Activated T-cell treated with anti-CD3 and anti-CD28 coated beads for 1 hour (primary cell): ENCODE measurements at regions not wholly inside any gene's neighbourhood (a gene's known extent, or its start where the extent isn't known, plus 50 kb on each side); places are given as distances from the start of the nearest gene placed in this dataset.

Experiments
- DNase-seq: peaks from one replicate; pipeline ENCODE4 v3.0.0-alpha.2; 2020; ENCODE audit warnings: low read depth

DNA sequence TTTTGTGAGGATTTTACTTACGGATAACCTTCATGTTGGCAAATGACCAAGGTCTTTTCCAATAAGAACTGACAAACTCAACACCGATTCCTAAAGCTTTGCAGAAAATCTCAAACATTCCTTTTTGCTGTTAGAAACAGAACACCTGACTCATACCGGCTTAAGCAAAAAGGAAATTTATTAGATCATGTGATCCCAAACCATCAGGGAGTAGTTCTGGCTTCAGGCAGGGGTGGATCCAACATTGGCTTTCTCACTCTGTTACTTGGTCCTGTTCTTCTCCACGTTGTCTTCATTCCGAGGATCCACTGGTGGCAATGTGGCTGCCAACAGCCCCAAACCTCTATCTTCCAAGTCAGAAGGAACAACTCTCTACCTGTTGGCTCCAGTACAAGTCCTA lies 95.9 kb upstream of the PMEPA1 start:
- no peak for DNase-seq

DNA sequence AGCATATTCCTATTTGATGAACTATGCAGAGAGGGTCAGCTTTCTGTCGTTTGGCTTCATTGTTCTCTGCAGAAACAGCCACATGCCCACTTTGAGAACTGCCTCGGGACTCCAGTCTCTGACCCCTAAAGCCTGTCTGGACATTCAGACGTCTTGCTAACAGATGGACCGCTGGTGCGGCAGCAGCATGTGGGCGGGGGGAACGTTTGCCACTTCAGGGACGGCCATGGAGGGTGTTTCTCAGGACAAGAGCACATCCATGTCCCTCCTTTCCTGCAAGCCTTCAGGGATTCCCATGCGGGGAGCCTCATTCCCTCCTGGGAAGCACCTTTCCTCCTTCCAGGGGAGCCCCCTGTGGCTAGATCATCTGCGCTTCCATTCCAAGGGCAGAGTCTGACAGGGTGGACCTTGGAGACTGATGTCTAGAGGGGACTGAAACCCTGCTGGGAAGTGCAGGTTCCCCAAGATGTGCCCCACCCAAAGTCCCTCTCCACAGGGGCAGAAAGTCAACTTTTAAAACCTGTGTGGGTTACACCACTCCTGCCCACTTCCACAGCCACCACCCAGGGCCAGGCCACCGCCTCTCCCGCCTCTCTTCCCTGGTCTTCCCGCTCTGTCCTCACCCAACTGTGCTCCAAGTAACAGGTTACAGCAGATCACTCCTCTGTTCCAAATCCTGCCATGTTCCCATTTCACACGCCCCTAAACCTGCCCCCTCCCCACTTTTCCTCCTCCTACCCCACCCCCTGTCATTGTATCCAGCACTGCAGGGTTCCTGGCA lies 94.8 kb upstream of the PMEPA1 start:
- no peak for DNase-seq

DNA sequence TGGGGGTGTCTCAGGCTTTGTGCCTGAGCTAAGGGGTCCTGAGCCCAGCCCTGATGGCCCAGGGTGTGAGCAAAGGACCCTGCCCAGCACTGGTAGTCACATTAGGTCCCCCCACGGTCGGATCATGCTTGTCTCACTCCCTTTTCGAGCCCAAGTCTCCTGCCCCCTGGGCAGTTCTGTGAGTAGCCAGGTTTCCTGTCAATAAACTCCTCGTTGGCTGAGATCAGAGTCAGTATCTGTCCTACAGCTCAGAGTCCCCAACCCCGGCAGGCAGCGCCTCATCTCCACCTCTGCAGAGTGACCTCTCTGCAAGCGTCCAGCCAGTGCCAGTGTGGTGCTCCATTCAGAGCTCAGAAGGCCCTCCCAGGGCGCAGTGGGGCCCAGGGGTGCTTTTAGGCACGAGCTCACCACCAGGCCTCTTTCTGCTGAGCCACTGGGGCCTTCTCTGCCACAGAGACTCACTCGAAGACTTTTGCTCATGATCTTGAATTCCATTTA lies 93.7 kb upstream of the PMEPA1 start:
- DNase-seq, result no peak

DNA sequence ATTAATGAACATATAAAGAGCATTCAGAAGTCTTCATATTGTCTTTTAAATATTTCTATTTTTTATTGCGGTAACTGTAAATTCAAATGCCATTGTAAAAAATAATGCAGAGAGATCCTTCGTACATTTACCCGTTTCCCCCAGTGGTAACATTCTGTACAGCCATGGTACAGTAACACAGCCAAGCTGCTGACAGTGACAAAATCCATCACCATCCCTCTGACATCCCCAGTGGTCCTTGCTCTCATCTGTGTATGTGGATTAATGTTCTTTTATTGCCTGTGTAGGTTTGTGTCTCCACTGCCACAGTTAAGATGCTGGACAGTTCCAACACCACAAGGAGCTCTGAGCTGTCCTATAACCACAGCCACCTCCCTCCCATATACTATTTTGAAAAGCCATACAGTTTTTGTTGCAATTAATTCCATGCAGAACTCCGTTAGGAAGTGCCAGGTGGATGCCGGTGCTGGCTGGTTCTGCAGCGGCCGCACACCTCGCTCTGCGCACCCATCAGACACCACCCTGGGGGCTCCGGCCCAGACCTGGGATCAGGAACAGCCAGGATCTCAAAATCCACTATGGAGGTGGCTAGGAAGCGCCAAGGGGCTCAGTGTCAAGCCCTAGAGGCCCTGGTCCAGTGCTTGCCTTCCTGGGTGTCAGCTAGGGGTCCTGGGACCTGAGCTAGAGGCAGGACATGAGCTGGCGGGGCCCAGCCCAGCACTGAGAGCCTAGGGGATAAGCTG lies 93.1 kb upstream of the PMEPA1 start:
- no peak for DNase-seq

DNA sequence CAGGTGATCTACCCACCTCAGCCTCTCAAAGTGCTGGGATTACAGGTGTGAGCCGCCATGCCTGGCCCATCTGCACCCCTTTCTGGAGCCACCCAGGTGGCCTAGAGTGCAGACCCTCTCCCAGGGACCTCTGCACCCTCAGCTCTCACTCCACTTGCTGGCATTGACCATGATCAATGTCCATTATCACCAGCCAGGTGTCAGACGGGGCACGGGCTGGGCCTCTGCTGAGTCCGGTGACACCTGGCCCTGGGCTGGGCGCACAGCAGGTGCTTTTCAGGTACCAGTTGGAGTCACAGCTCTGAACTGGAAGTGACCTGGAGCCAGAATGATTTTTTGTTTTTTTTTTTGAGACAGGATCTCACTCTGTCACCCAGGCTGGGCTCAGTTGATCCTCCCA lies 91.8 kb upstream of the PMEPA1 start:
- DNase-seq, result no peak

DNA sequence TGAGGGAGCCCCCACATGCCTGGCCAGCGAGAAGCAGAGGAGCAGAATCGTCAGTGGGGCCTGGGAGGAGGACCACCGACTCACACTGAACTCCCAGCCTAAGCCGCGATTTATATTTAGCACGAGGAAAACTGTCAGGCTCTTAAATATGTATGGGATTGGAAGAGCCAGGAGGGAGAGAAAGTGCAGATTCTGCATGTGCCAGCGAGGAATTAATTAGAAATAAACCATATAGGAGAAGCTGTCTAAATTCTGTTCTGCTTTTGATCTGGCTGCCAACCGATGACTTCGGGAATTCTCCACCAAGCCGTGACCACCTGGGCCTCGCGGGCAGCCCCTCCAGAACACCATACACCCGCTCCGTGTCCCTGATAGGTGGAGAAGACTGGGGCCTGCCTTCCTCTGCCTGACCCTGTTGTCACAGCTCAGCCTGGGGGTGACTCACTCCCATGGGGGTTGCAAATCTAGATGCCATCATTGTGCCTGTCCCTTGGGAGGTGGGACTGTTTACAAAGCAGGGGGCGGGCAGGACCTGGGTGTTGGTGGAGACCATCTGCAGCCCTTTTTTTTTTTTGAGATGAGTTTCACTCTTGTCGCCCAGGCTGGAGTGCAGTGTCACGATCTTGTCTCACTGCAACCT lies 91.1 kb upstream of the PMEPA1 start:
- no peak for DNase-seq

DNA sequence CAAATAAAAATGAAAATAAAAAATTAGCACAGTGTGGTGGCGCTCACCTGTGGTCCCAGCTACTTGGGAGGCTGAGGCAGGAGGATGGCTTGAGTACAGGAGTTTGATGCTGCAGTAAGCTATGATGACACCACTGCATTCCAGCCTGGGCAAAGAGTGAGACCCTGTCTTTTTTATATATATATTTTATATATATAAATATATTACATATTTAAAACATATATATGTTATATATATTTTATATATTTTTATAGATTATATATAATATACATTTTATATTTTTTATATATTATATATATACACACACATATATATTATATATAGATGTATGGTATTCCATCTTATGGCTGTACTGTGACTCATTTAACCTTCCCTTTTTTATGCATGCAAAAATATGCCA lies 87.6 kb upstream of the PMEPA1 start:
- no peak for DNase-seq

DNA sequence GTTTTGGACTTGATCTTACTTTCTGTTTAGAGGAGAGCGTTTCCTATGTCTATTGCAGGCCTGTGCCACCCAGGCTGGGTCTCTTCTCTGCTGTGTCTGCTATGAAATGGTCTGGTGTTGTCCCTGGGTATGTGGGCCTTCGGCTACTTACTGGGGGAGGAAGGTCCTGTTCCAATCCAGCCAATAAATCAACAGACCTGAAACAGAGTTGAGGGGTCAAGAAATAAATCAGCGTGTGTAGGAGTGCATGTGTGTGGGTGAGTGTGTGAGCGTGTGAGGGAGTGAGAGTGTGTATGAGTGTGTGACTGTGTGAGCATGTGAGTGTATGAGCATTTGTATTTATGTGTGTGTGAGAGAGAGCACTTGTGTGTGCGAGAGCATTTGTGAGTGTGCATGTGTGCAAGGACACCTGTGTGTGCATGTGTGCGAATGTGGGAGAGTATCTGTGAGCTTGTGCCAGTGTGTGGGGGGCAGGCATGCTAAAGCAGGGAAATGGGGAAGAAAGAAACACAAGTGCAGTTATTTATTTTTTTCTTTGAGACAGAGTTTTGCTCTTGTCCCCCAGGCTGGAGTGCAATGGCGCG lies 86.3 kb upstream of the PMEPA1 start:
- DNase-seq, result no peak

DNA sequence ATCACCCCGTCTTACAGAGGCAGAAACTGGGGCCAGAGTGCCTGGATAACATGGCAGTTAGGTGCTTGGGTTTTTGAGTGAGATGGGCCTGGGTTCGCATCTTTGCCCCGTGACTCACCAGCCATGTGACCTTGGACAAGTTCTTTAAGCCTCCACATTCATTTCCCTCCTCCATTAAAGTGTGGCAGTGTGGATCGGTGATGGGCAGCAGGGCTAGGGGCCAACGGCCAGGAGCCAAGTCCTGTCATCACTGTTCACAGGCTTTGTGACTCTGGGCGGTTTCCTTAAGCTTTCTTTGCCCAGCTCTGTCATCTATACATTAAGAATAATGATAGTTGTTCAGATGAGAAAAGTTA lies 85.5 kb upstream of the PMEPA1 start:
- DNase-seq, result no peak

DNA sequence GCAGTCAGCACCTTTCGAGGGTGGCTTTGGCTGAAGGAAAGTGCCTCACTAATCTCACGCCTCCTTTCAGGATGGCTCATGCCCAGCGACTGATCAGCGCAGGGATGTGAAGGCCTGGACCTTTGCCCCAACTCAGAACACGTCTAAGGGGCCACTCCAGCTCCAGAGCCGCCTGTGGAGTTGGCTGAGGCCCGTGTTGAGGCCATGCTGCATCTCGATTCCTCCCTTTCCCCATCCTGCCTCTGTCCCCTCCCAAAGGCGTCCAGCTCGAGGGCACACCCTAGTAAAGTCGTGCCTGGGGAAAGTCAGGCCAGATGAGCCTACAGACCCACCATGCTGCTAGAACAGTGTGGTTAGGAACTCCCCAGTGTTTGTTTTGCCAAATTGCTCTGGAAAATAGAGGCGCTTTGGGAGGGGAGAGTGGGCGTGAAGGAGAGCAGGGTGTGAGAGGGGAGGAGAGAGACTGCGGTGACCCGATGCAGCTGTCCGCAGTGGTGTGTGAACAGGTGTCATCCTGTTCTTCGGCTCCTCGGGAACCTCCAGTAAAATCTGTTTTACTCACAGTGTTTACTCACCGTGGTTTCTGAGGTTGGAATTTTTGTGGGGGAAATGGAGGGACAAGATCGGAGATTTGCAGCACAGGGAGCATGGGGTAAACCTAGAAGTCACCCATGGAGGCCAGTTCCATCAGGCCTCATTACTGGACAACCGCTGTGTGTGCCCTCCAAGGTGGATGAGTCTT lies 85.0 kb upstream of the PMEPA1 start:
- no peak for DNase-seq

DNA sequence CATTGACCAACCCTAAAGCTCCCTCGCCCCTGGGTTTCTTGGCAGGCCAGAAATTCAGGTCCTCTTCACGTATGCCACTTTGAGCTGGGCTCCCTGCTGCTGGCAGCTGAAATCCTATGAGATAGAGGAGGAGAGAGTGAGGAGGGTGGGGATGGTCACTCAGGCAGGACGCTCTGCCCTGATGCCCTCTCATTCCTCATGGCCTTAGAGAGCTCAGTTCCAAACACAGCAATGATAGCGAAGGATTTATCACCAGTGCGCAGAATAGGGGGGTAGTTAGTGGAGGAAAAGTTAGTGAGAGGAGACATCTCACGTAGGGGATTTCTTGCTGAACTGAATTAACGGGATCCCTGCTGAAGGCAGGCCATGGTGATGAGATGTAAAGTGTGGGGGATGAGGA lies 84.2 kb upstream of the PMEPA1 start:
- no peak for DNase-seq

DNA sequence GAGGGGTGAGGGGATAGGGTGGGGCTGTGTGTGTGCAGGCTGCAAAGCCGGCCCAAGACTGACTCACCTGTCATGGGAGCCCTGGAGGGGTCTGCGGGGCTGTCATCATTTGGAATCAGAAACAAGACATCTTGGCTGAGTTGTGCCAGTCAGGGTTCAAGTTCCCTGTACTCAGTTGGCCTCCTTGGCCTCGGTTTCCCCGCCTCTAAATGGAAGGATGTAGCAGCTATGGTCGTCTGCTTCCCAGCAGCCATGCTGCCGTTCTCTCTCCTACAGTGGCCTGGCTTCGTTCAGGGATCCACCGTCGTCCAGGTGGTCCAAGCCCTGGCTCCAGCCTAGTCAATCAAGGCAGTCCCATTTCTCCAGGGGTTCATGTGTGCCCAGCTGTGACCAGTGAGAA lies 83.6 kb upstream of the PMEPA1 start:
- no peak for DNase-seq

DNA sequence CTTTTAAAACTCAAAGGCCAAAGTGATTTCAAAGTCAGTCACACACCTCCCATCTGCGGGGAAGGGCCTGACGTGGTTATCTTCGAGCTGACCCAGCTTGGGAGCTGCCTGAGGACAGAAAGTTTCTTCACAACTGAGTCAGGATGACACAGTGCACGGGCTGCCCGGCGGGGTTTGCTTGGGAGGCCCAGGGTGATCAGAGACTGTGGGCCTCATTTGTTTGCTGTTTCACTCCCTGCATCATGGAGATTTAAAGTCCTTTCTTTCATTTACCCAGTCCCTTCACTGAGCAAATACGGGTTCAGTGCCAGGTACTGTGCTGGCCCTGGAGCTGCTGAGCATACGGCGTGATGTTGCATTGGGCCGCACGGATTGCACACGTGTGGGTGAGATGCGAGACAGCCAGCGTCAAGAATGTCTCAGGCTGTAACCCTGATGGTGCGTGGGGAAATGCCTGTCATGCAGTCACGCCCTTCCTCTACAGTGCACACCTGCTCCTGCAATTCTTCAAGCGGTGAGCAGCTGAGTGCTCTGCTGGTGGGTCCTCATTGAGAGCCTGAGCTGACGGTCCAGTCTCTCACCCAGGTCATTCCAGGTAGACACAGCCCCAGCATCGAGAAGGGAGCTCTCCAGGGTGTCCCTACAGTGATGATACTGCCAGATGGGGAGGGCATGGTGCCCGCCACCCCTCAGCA lies 82.7 kb upstream of the PMEPA1 start:
- DNase-seq, result no peak

DNA sequence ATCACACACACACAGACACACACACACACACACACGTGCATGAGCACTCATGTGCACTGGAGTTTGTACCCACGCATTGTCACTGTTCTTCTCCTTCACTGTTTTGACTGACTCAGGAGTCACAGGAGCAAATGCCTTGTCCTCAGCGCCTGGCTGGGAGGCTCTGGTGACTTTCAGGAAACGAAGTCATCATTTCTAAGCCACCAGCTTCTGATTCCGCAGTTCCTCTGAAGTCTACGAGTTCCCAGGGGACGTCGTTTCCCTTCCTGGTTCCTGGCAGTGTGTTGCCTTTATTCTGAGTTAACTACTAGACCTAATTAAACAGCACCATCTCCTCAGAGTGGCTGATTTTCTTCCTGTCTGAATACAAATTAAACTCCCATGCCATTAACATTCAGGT lies 82.2 kb upstream of the PMEPA1 start:
- no peak for DNase-seq

DNA sequence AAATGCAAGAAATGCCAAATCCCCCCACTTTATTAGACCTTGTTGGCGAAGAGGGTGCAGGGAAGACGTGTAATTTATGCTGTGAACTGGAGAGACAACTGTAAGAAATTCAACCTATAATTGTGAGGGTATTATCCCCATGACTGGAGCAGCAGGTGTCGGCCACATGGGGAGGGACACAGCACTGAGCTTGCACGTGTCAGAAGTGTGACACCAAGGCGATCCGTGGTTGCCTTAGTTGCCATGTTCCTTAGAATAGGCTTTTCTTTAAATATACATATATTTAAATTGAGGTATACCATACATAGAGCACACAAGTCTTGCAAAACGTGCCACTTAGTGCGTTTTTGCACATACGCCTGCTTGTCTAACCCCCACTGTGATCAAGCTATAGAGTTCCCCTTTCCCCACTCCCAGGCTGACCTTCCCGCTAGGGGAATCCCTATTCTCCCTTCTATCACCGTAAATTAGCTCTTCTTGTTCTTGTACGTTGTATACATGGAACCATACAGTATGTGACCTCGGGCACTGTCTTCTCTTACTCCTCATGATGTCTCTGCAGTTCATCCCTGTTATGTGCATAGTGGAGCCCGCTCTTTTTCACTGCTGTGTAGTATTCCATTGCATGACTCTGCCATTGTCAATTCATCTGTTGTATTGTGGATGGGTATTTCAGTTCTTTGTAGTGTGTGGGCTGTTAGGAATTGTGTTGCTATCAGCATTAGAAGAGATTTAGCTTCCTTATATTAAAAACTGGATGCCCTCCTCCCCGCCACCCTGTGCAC lies 81.6 kb upstream of the PMEPA1 start:
- DNase-seq, result no peak

DNA sequence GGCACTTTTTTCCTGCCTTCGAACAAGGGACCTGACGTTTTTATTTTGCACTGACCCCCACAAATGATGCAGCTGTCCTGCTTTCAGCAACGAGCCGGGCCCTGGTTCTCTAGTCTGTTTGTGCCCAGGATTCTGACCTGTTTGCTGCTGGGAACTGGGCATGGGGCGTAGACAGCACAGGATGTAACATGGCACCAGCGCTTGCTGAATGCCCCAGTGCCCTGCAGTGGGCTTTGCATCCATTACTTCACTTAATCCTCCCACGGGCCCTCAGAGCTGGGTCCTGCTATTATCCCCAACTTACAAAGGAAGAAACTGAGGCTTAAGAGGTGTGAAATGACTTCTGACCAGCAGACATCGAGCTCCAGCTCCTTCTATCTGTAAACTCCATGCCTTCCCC lies 80.4 kb upstream of the PMEPA1 start:
- DNase-seq, result no peak

DNA sequence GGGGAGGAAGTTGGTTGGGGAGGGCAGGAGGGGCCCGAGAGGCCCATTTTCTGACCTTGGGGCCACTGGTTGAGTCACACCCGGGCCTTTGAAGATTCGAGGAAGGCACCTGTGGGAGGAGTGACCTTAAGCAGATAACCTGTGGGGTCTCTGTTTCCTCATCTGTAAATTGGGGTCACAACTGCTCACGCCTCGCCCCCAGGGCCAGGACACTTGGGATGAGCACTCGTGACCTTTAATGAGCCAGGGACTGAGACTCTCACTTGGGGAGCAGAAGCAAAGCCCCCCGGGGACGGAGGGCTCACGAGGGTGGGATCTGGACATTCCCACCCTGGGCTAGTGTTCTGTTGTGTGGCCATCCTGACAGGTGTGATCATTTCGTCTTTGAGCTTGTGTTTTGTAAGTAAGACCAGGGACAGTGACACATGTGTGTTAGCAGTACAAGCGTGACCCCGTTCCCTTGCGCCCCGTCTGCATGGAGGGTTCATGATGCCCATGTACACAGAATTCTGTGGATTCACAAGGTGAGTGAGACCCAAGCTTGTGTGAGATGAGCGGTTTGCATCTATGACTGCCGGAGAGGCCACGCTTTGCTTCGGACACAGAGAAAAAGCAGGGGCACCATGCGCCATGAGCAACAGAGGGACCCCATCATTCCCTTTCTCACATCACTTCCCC lies 79.3 kb upstream of the PMEPA1 start:
- DNase-seq, result no peak

DNA sequence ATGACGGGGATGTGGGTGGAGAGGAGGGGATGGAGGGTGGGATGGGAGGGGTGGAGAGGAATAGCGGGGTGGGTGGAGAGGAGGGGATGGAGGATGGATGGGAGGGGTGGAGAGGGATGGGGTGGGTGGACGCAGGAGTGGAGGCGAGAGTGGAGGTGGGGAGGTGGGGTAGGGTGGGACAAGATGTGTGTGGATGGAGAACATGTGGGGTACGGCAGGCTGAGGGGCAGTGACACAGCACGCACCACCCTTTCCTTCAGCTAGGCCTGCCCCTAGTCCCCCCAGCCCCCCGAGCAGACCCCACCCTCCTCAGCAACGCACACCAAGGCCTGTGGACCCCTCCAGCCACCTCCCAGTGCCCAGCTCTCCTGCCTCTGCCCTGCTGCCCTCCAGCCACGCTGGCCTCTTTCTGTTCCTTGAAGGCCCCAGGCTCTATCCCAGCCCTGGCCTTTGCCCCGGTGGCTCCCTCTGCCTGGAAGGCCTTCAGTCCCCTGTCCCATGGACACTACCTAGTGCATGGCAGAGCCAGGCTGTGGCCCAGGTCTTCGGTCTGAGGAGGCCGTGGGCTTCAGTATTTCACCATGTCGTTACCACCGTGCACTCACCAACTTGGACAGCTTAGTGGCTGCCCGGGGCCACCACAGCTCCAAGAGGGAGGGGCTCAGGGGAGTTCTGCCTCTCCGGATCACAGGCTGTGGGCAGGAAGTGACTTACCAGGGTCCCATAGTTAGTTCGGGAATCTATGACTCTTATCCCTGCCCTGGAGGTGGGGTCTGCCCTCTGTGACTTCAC lies 78.4 kb upstream of the PMEPA1 start:
- DNase-seq, result no peak
